Mesendoderm (in vitro differentiated cells): ENCODE measurements at regions not wholly inside any gene's neighbourhood (a gene's known extent, or its start where the extent isn't known, plus 50 kb on each side); places are given as distances from the start of the nearest gene placed in this dataset.

Experiments
- DNase-seq: peaks from one replicate; pipeline ENCODE4 v3.0.0; 2013
- H2AK5ac ChIP-seq: 2 replicates; pipeline ENCODE4 v1.6.1; 2013; ENCODE audit warnings: low read length, inconsistent platforms
- H2BK120ac ChIP-seq: 2 replicates; pipeline ENCODE4 v1.6.1; 2013; ENCODE audit warnings: low read depth, mild to moderate bottlenecking, low read length, moderate library complexity, mixed read lengths
- H2BK15ac ChIP-seq: replicated peaks from 2 replicates; pipeline ENCODE4 v1.6.1; 2013; ENCODE audit warnings: low read depth, mild to moderate bottlenecking, moderate library complexity
- H2BK5ac ChIP-seq: 2 replicates; pipeline ENCODE4 v1.6.1; 2013; ENCODE audit warnings: low read length, inconsistent platforms
- H3K18ac ChIP-seq: 2 replicates; pipeline ENCODE4 v1.6.1; 2013; ENCODE audit warnings: mild to moderate bottlenecking, low read length, mixed read lengths
- H3K23ac ChIP-seq: one replicate; pipeline ENCODE4 v1.6.1; 2013; ENCODE audit warnings: low read length
- H3K27ac ChIP-seq: 2 replicates; pipeline ENCODE4 v1.5.1; 2013; ENCODE audit warnings: low read depth, mild to moderate bottlenecking, inconsistent platforms, low read length, moderate library complexity
- H3K27me3 ChIP-seq: 2 replicates; pipeline ENCODE4 v1.6.1; 2013; ENCODE audit warnings: low read length, control low read depth, mild to moderate bottlenecking, inconsistent platforms; ENCODE audit not compliant: insufficient read depth, poor library complexity
- H3K36me3 ChIP-seq: 2 replicates; pipeline ENCODE4 v1.6.1; 2013; ENCODE audit warnings: low read length, inconsistent platforms; ENCODE audit not compliant: control insufficient read depth, insufficient read depth
- H3K4ac ChIP-seq: one replicate; pipeline ENCODE4 v1.6.1; 2013; ENCODE audit warnings: low read depth, mild to moderate bottlenecking, low read length, moderate library complexity
- H3K4me1 ChIP-seq: 2 replicates; pipeline ENCODE4 v1.6.1; 2013; ENCODE audit warnings: low read depth, low read length, inconsistent platforms; ENCODE audit not compliant: control insufficient read depth
- H3K4me2 ChIP-seq: 2 replicates; pipeline ENCODE4 v1.6.1; 2013; ENCODE audit warnings: low read length
- H3K4me3 ChIP-seq: 2 replicates; pipeline ENCODE4 v1.5.1; 2013; ENCODE audit warnings: mild to moderate bottlenecking, low read length
- H3K56ac ChIP-seq: one replicate; pipeline ENCODE4 v1.6.1; 2013; ENCODE audit warnings: low read length
- H3K79me1 ChIP-seq: 2 replicates; pipeline ENCODE4 v1.6.1; 2013; ENCODE audit warnings: low read length, inconsistent platforms
- H3K79me2 ChIP-seq: 2 replicates; pipeline ENCODE4 v1.6.1; 2013; ENCODE audit warnings: mild to moderate bottlenecking, low read length; ENCODE audit not compliant: control insufficient read depth, insufficient read depth
- H3K9ac ChIP-seq: 2 replicates; pipeline ENCODE4 v1.6.1; 2013; ENCODE audit warnings: low read length, inconsistent platforms
- H4K5ac ChIP-seq: one replicate; pipeline ENCODE4 v1.6.1; 2013; ENCODE audit warnings: low read length
- H4K8ac ChIP-seq: one replicate; pipeline ENCODE4 v1.6.1; 2013; ENCODE audit warnings: low read depth, mild to moderate bottlenecking, control low read depth, low read length, moderate library complexity
- WGBS: extraction: QIAGEN DNeasy Blood & Tissue Kit; methylation state at CpG from one replicate; pipeline ENCODE4 v1.1.7; 2013; ENCODE audit warnings: low lambda C conversion rate, missing lambda C conversion rate; ENCODE audit not compliant: insufficient coverage; ENCODE audit errors: extremely low coverage; 5-methylcytosine and 5-hydroxymethylcytosine counted together

DNA sequence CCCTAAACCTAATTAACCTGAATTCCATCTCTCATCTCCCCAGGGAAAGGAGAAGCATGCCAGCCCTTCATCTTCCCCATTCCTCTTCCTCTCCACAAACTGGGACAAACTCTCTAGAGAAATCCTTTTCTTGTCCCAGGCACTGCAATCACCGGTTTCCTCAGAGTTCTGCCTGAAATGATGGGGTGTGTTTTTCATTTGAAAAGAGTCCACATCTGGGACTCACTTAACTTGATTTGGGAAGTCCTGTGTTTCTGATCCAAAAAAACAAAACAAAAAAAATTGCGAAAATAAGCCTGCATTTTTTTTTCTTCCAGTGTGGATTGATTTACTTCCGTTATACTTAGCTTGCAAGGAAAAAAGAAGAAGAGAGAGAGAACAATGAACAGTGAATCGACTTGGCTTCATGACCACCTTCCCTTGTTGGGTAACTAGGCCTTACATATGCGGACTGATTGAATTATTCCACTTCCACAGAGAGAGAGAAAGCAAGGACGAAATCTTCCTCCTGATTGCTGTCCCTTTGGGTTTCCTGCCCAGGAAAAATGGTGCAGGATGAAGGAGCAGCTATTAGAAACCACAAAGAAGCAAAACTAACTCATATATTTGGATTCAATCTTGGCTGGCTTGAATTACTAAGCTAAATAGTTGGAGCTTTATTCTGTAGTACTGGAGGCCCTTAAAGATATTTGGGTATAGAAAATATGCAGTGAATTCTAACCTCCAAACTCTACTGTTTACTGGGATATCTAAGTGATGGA lies 506.2 kb upstream of the TBX3 start:
- H3K79me2 ChIP-seq, result no peaks in the 10 kb centered on the region
- no peaks in the 10 kb centered on the region for H3K79me1 ChIP-seq
- no peaks in the 10 kb centered on the region for H3K36me3 ChIP-seq
- no peak overlapping the region for H3K9ac ChIP-seq
- no peak overlapping the region for H3K27ac ChIP-seq
- H3K23ac ChIP-seq, result no peak overlapping the region
- H2AK5ac ChIP-seq, result no peak overlapping the region
- H2BK5ac ChIP-seq, result no peak overlapping the region
- H3K4me1 ChIP-seq, result no peaks in the 10 kb centered on the region
- H2BK15ac ChIP-seq, result no peak overlapping the region
- H3K56ac ChIP-seq, result no peak overlapping the region
- no peak overlapping the region for H4K5ac ChIP-seq
- whole genome bisulfite sequencing, result no CpG with 5 or more reads among the region's 6 CpGs
- no peak for DNase-seq
- no peak overlapping the region for H3K4ac ChIP-seq
- no peak overlapping the region for H3K18ac ChIP-seq
- H3K27me3 ChIP-seq, result no peaks in the 10 kb centered on the region
- H2BK120ac ChIP-seq, result no peak overlapping the region
- H4K8ac ChIP-seq, result no peak overlapping the region
- H3K4me3 ChIP-seq, result no peak overlapping the region
- H3K4me2 ChIP-seq, result no peak overlapping the region

DNA sequence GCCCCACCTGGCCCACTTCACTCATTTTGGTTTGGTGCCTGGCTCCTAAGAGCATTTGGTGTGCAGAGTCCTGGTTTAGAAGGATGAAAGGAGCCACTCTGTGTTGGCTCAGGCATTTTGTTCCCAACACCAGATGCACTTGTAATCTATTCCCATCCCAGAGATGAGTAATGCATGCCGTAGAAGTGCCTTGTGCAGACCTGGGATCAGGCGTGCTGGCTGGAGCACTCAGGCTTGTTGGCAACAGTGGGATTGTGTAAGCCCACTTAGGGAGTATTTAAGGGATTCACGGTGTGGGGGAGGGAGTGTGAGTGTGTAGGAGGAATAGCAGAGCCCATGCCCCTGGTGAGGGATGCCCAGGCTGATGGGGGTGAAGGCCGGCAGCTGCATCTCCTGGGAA lies 501.5 kb upstream of the TBX3 start:
- Histone ChIP-seq H3K23ac (no peak overlapping the region), H3K4me3 (no peak overlapping the region), H3K27ac (no peak overlapping the region), H3K79me1 (no peaks in the 10 kb centered on the region), H3K36me3 (no peaks in the 10 kb centered on the region), H4K8ac (no peak overlapping the region), H3K27me3 (no peaks in the 10 kb centered on the region), H2BK5ac (no peak overlapping the region), H2BK120ac (no peak overlapping the region), H3K18ac (no peak overlapping the region), H3K4me1 (no peaks in the 10 kb centered on the region), H3K4ac (no peak overlapping the region), H2BK15ac (no peak overlapping the region), H3K56ac (no peak overlapping the region), H3K4me2 (no peak overlapping the region), H3K9ac (no peak overlapping the region), H2AK5ac (no peak overlapping the region), H3K79me2 (no peaks in the 10 kb centered on the region), H4K5ac (no peak overlapping the region)
- DNase-seq, result no peak
- no CpG with 5 or more reads among the region's 4 CpGs for WGBS

DNA sequence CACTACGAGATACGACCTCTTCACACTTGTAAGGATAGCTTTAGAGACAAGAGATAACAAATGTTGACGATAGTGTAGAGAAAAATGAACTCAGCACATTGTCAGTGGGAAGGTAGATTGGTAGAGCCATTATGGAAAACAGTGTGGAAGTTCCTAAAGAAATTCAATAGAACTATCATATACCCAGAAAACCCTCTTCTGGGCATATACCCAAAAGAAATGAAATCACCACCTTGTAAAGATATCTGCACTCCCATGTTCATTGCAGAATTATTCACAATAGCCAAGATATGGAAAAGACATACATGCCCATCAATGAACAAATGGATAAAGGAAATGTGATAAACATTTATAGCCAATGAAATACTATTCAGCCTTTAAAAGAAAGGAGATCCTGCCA lies 499.8 kb upstream of the TBX3 start:
- no peaks in the 10 kb centered on the region for H3K27me3 ChIP-seq
- no peak overlapping the region for H3K18ac ChIP-seq
- H3K4me2 ChIP-seq, result no peak overlapping the region
- H3K4ac ChIP-seq, result no peak overlapping the region
- whole genome bisulfite sequencing, result no CpG with 5 or more reads among the region's 3 CpGs
- H4K5ac ChIP-seq, result no peak overlapping the region
- no peaks in the 10 kb centered on the region for H3K79me1 ChIP-seq
- H2BK120ac ChIP-seq, result no peak overlapping the region
- no peak overlapping the region for H2BK5ac ChIP-seq
- H2BK15ac ChIP-seq, result no peak overlapping the region
- no peaks in the 10 kb centered on the region for H3K79me2 ChIP-seq
- no peak overlapping the region for H3K23ac ChIP-seq
- no peak overlapping the region for H3K27ac ChIP-seq
- no peaks in the 10 kb centered on the region for H3K36me3 ChIP-seq
- no peaks in the 10 kb centered on the region for H3K4me1 ChIP-seq
- H2AK5ac ChIP-seq, result no peak overlapping the region
- H4K8ac ChIP-seq, result no peak overlapping the region
- no peak for DNase-seq
- H3K9ac ChIP-seq, result no peak overlapping the region
- no peak overlapping the region for H3K56ac ChIP-seq
- no peak overlapping the region for H3K4me3 ChIP-seq

DNA sequence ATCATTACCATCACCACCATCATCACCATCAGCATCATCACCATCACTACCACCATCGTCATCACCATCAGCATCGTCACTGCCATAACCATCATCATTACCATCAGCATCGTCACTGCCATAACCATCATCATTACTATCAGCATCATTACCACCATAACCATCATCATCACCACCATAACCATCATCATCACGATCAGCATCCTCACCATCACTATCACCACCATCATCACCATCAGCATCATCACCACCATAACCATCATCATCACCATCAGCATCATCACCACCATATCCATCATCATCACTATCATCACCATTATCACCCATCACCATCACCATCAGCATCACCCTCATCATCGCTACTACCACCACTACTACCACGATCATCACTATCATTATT lies 493.9 kb upstream of the TBX3 start:
- Histone ChIP-seq H3K27me3 (no peaks in the 10 kb centered on the region), H3K79me1 (no peaks in the 10 kb centered on the region), H4K8ac (no peak overlapping the region), H2BK5ac (no peak overlapping the region), H3K56ac (no peak overlapping the region), H3K4me2 (no peak overlapping the region), H3K23ac (no peak overlapping the region), H2BK15ac (no peak overlapping the region), H2AK5ac (no peak overlapping the region), H3K27ac (no peak overlapping the region), H3K4me3 (no peak overlapping the region), H3K79me2 (no peaks in the 10 kb centered on the region), H3K9ac (no peak overlapping the region), H4K5ac (no peak overlapping the region), H3K4ac (no peak overlapping the region), H3K18ac (no peak overlapping the region), H2BK120ac (no peak overlapping the region), H3K36me3 (no peaks in the 10 kb centered on the region), H3K4me1 (peaks cover 2% of the 10 kb centered on the region)
- 100% methylated on average over 1 of the region's 6 CpGs for WGBS
- no peak for DNase-seq

DNA sequence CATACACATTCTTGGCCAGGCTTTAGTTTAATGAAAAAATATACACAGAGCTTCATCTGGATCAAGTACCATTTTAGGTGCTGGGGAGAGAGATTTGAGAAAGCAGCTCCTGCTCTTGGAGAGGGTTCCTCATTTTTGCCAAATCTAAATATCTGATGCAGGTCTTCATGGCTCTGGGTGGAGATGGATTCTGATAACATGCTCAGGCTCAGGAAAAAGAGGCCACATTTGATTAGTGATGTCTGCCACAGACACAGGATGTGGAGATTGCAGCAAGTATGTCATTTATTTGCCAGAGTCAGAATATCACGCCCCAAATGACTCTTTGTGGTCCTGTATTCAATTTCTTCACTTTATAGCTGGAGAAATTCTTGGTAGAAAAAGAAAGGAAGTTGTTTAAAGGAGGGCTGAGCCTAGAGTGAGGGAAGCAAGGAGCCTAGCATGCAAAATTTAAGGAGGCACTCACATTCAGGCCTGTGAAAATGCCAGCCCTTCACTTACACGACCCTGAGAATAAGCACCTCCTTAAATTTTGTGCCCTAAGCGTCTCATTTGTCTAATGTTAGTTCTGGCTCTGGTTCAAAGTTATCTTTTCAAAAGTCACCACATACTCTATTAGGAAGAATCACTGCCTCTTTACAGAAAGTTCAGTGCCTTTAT lies 492.9 kb upstream of the TBX3 start:
- Histone ChIP-seq H3K56ac (no peak overlapping the region), H3K79me1 (no peaks in the 10 kb centered on the region), H3K9ac (no peak overlapping the region), H4K8ac (no peak overlapping the region), H3K27me3 (no peaks in the 10 kb centered on the region), H2BK15ac (no peak overlapping the region), H2BK120ac (no peak overlapping the region), H4K5ac (no peak overlapping the region), H3K79me2 (no peaks in the 10 kb centered on the region), H3K23ac (no peak overlapping the region), H3K4ac (no peak overlapping the region), H3K36me3 (no peaks in the 10 kb centered on the region), H3K4me2 (no peak overlapping the region), H3K18ac (no peak overlapping the region), H3K27ac (no peak overlapping the region), H2BK5ac (no peak overlapping the region), H3K4me1 (peaks cover 2% of the 10 kb centered on the region), H3K4me3 (no peak overlapping the region), H2AK5ac (no peak overlapping the region)
- WGBS, result no CpG with 5 or more reads among the region's 3 CpGs
- no peak for DNase-seq
